Stomach (tissue), 8 donors: ENCODE measurements at regions not wholly inside any gene's neighbourhood (a gene's known extent, or its start where the extent isn't known, plus 50 kb on each side); places are given as distances from the start of the nearest gene placed in this dataset.

Source experiments
- DNase-seq, 2 donors: peaks; one replicate each; pipeline versions ENCODE4 v3.0.0 to v3.0.0-alpha.2; 2013 to 2019
- H3K27ac ChIP-seq, 5 donors: fragments of 200-600 bp in 4 of 5; sonication (generic) in 4 of 5; one replicate each; pipeline ENCODE4 v1.5.1; 2013 to 2019; ENCODE audit warnings: mild to moderate bottlenecking in 1 of 5, moderate library complexity in 1 of 5
- H3K27me3 ChIP-seq, 3 donors: fragments of 200-600 bp; sonication (generic); one replicate each; pipeline ENCODE4 v1.5.1; 2017 to 2019; ENCODE audit warnings: mixed run types in 1 of 3
- H3K36me3 ChIP-seq, 4 donors: fragments of 200-600 bp; sonication (generic); 1 replicate in 3 of 4; 2 replicates in 1 of 4; pipeline ENCODE4 v1.5.1; 2016 to 2019
- H3K4me1 ChIP-seq, 4 donors: fragments of 200-600 bp; sonication (generic); one replicate each; pipeline ENCODE4 v1.5.1; 2016 to 2019
- H3K4me3 ChIP-seq, 4 donors: fragments of 200-600 bp; sonication (generic) in 3 of 4; one replicate each; pipeline ENCODE4 v1.5.1; 2016 to 2019; ENCODE audit warnings: mild to moderate bottlenecking in 1 of 4
- H3K9me3 ChIP-seq, 4 donors: fragments of 200-600 bp; sonication (generic); one replicate each; pipeline ENCODE4 v1.5.1; 2016 to 2019
- CTCF ChIP-seq, 7 experiments: fragments of 450-650 bp in 4 of 7; fragments of 200-600 bp in 3 of 7; sonication (generic) in 3 of 7; IDR thresholded peaks; one replicate each; pipeline ENCODE4 v1.5.1; 2016 to 2019; ENCODE audit warnings: antibody characterized with exemption in 7 of 7, control low read depth in 2 of 7, mild to moderate bottlenecking in 1 of 7
- EP300 ChIP-seq: sonication (generic); formaldehyde crosslinking; IDR thresholded peaks from one replicate; pipeline ENCODE4 v1.6.1; 2017; ENCODE audit warnings: antibody characterized with exemption
- POLR2A ChIP-seq, 4 donors: fragments of 450-650 bp; IDR thresholded peaks; one replicate each; pipeline ENCODE4 v1.6.1; 2016; ENCODE audit warnings: antibody characterized with exemption in 4 of 4, control low read depth in 2 of 4, mild to moderate bottlenecking in 1 of 4, moderate library complexity in 1 of 4
- POLR2AphosphoS5 ChIP-seq, 3 donors: sonication (generic); formaldehyde crosslinking; IDR thresholded peaks; one replicate each; pipeline ENCODE4 v1.6.1; 2016; ENCODE audit warnings: antibody characterized with exemption in 3 of 3
- WGBS, 5 donors: extraction: QIAGEN DNeasy Blood & Tissue Kit in 3 of 5; methylation state at CpG; one replicate each; pipeline versions ENCODE4 v1.1.5 to v1.1.7; 2013 to 2018; 5-methylcytosine and 5-hydroxymethylcytosine counted together
- intact Hi-C: fragments of 100-400 bp; cut with DNase I; formaldehyde crosslinking; loops from one replicate; pipeline ENCODE4 v1.15.1; 2023; ENCODE audit warnings: low total_unique reads
- donor health status: healthy with polysubstance abuse.
- donor health status: Bipolar disorder and iron deficiency.
- donor health status: healthy.

GRCh38 chrX:65926095-65927019 lies 113.5 kb downstream of the VSIG4 start:
- no peaks in the 10 kb centered on the region for H3K4me1 ChIP-seq
- no peak overlapping the region for H3K4me3 ChIP-seq
- H3K27ac ChIP-seq = no peak overlapping the region
- peak in 1 of 2 donors; percentile 25 for DNase-seq
- H3K27me3 ChIP-seq = no peaks in the 10 kb centered on the region
- 50 to 62% (median 58%) methylated on average over 5 of the region's 5 CpGs for WGBS, 5 donors
- TF ChIP-seq CTCF (IDR thresholded peaks at IDR 0.05) (no peak), EP300 (no peak), POLR2AphosphoS5 (IDR thresholded peaks at IDR 0.05) (no peak), POLR2A (IDR thresholded peaks at IDR 0.05) (no peak)
- intact Hi-C loops = no loop called here
- H3K36me3 ChIP-seq = no peaks in the 10 kb centered on the region
- H3K9me3 ChIP-seq = no peaks in the 10 kb centered on the region

GRCh38 chrX:65925592-65925991 lies 114.3 kb downstream of the VSIG4 start:
- WGBS, 5 donors = 73 to 93% (median 84%) methylated on average over 3 of the region's 3 CpGs
- no peak for TF ChIP-seq EP300
- TF ChIP-seq POLR2A (IDR thresholded peaks at IDR 0.05) = no peak
- TF ChIP-seq CTCF (IDR thresholded peaks at IDR 0.05) = no peak
- TF ChIP-seq POLR2AphosphoS5 (IDR thresholded peaks at IDR 0.05) = no peak
- Histone ChIP-seq H3K9me3 (no peaks in the 10 kb centered on the region), H3K36me3 (no peaks in the 10 kb centered on the region), H3K4me3 (no peak overlapping the region), H3K27me3 (no peaks in the 10 kb centered on the region), H3K4me1 (no peaks in the 10 kb centered on the region), H3K27ac (no peak overlapping the region)
- intact Hi-C loops = no loop called here
- no peak for DNase-seq

- Histone ChIP-seq H3K4me1 (no peaks in the 10 kb centered on the region), H3K9me3 (no peaks in the 10 kb centered on the region), H3K27me3 (no peaks in the 10 kb centered on the region), H3K27ac (no peak overlapping the region), H3K4me3 (no peak overlapping the region), H3K36me3 (no peaks in the 10 kb centered on the region)
- no peak for DNase-seq
- TF ChIP-seq POLR2AphosphoS5 (IDR thresholded peaks at IDR 0.05) = no peak
- TF ChIP-seq CTCF (IDR thresholded peaks at IDR 0.05) = no peak
- TF ChIP-seq POLR2A (IDR thresholded peaks at IDR 0.05) = no peak
- TF ChIP-seq EP300 = no peak
- intact Hi-C loops = no loop called here
- 52 to 78% (median 68%) methylated on average over 2 to 3 of the region's 3 CpGs for WGBS, 5 donors
These were observed 114.9 kb downstream of the VSIG4 start for GRCh38 chrX:65925005-65925404.

GRCh38 chrX:65921363-65921762 lies 118.5 kb downstream of the VSIG4 start:
- intact Hi-C loops = no loop called here
- no peak overlapping the region for H3K4me3 ChIP-seq
- H3K36me3 ChIP-seq = no peaks in the 10 kb centered on the region
- TF ChIP-seq CTCF (IDR thresholded peaks at IDR 0.05) = no peak
- TF ChIP-seq POLR2AphosphoS5 (IDR thresholded peaks at IDR 0.05) = no peak
- no peak for TF ChIP-seq POLR2A (IDR thresholded peaks at IDR 0.05)
- TF ChIP-seq EP300 = no peak
- WGBS, 5 donors = 39 to 70% (median 54%) methylated on average over 2 of the region's 2 CpGs
- H3K4me1 ChIP-seq = no peaks in the 10 kb centered on the region
- H3K27me3 ChIP-seq = no peaks in the 10 kb centered on the region
- H3K27ac ChIP-seq = no peak overlapping the region
- H3K9me3 ChIP-seq = peaks cover 0 to 6% (median 2%) of the 10 kb centered on the region in 4 donors
- DNase-seq = no peak
